IMR-90 (cell line): ENCODE measurements at regions not wholly inside any gene's neighbourhood (a gene's known extent, or its start where the extent isn't known, plus 50 kb on each side); places are given as distances from the start of the nearest gene placed in this dataset.

Experiments used
- ATAC-seq: fragments of 200-7000 bp; cut with Tn5 transposase; 2 replicates; pipeline ENCODE4 v1.9.1; 2020; ENCODE audit warnings: low read depth, mild to moderate bottlenecking, moderate library complexity
- BruUV-seq: library from RNA; stranded (reverse); fragments of 400-500 nt; replicated peaks from 2 replicates; lab custom pipeline; 2021; lab: Mats Ljungman, UMichigan
- CTCF ChIA-PET: fragments of 300-600 bp; formaldehyde crosslinking; extraction: SDS; loops from one replicate; lab custom pipeline; 2021; ENCODE audit warnings: antibody characterized with exemption; lab: Yijun Ruan, JAX
- POLR2A ChIA-PET: fragments of 300-600 bp; sonication (Branson Sonifier 250); formaldehyde crosslinking; loops from one replicate; lab custom pipeline; 2022; ENCODE audit warnings: antibody characterized with exemption; ENCODE audit not compliant: unreplicated experiment; lab: Charles Lee
- DNase-seq: peaks from one replicate; pipeline ENCODE4 v3.0.0; 2013
- H2AFZ ChIP-seq: replicated peaks from 2 replicates; pipeline ENCODE3; 2013; ENCODE audit warnings: low read length, mild to moderate bottlenecking; ENCODE audit not compliant: poor library complexity
- H2AK5ac ChIP-seq: 2 replicates; pipeline ENCODE4 v1.6.1; 2013; ENCODE audit warnings: low read depth, low read length, inconsistent platforms
- H2AK9ac ChIP-seq: replicated peaks from 2 replicates; pipeline ENCODE3; 2013; ENCODE audit warnings: mild to moderate bottlenecking, low read depth, low read length, moderate library complexity; ENCODE audit not compliant: poor library complexity
- H2BK120ac ChIP-seq: 2 replicates; pipeline ENCODE4 v1.6.1; 2013; ENCODE audit warnings: low read depth, low read length, inconsistent platforms
- H2BK15ac ChIP-seq: 3 replicates; pipeline ENCODE4 v1.6.1; 2013; ENCODE audit warnings: low read depth, low read length, inconsistent platforms
- H2BK20ac ChIP-seq: 2 replicates; pipeline ENCODE4 v1.6.1; 2013; ENCODE audit warnings: low read depth, mild to moderate bottlenecking, inconsistent platforms, low read length, moderate library complexity
- H2BK5ac ChIP-seq: 2 replicates; pipeline ENCODE4 v1.6.1; 2013; ENCODE audit warnings: mild to moderate bottlenecking, low read depth, low read length, inconsistent platforms; ENCODE audit not compliant: poor library complexity, severe bottlenecking
- H3K14ac ChIP-seq: replicated peaks from 2 replicates; pipeline ENCODE4 v1.6.1; 2013; ENCODE audit warnings: low read depth, low read length, inconsistent platforms
- H3K18ac ChIP-seq: 2 replicates; pipeline ENCODE4 v1.6.1; 2013; ENCODE audit warnings: low read depth, low read length, control low read depth
- H3K23ac ChIP-seq: 2 replicates; pipeline ENCODE4 v1.6.1; 2013; ENCODE audit warnings: low read depth, low read length, inconsistent platforms
- H3K27ac ChIP-seq: 2 replicates; pipeline ENCODE4 v1.5.1; 2013; ENCODE audit warnings: mild to moderate bottlenecking, control low read depth, low read length; ENCODE audit not compliant: insufficient read depth
- H3K27me3 ChIP-seq: 2 replicates; pipeline ENCODE4 v1.6.1; 2013; ENCODE audit warnings: low read length; ENCODE audit not compliant: control insufficient read depth, insufficient read depth
- H3K36me3 ChIP-seq: 2 replicates; pipeline ENCODE4 v1.6.1; 2013; ENCODE audit warnings: low read length, mixed read lengths; ENCODE audit not compliant: control insufficient read depth, insufficient read depth
- H3K4ac ChIP-seq: 2 replicates; pipeline ENCODE4 v1.6.1; 2013; ENCODE audit warnings: low read depth, low read length, inconsistent platforms
- H3K4me1 ChIP-seq: 2 replicates; pipeline ENCODE4 v1.6.1; 2013; ENCODE audit warnings: low read length, mixed read lengths; ENCODE audit not compliant: control insufficient read depth, insufficient read depth
- H3K4me2 ChIP-seq: 2 replicates; pipeline ENCODE4 v1.6.1; 2013; ENCODE audit warnings: low read depth, mild to moderate bottlenecking, control low read depth, low read length, moderate library complexity
- H3K4me3 ChIP-seq: 2 replicates; pipeline ENCODE4 v1.5.1; 2013; ENCODE audit warnings: low read depth, mild to moderate bottlenecking, control low read depth, low read length, moderate library complexity; ENCODE audit not compliant: insufficient read depth
- H3K56ac ChIP-seq: 2 replicates; pipeline ENCODE4 v1.6.1; 2013; ENCODE audit warnings: low read length, inconsistent platforms; ENCODE audit not compliant: insufficient read depth; ENCODE audit errors: extremely low read depth
- H3K79me1 ChIP-seq, 2 experiments: 2 replicates each; pipeline ENCODE4 v1.6.1; 2013; ENCODE audit warnings: low read length in 2 of 2, inconsistent platforms in 1 of 2, low read depth in 1 of 2
- H3K9ac ChIP-seq: 2 replicates; pipeline ENCODE4 v1.6.1; 2013; ENCODE audit warnings: low read depth, low read length, control low read depth
- H3K9me1 ChIP-seq: 2 replicates; pipeline ENCODE4 v1.6.1; 2013; ENCODE audit warnings: low read length, inconsistent platforms; ENCODE audit not compliant: insufficient read depth
- H3K9me3 ChIP-seq: 2 replicates; pipeline ENCODE4 v1.6.1; 2013; ENCODE audit warnings: low read length; ENCODE audit not compliant: control insufficient read depth, insufficient read depth
- H4K20me1 ChIP-seq: 2 replicates; pipeline ENCODE4 v1.6.1; 2013; ENCODE audit warnings: low read length, inconsistent platforms; ENCODE audit not compliant: insufficient read depth
- H4K5ac ChIP-seq: 2 replicates; pipeline ENCODE4 v1.6.1; 2013; ENCODE audit warnings: mild to moderate bottlenecking, low read depth, low read length, control low read depth
- H4K8ac ChIP-seq, 2 experiments: 2 replicates each; pipeline ENCODE4 v1.6.1; 2013; ENCODE audit warnings: low read depth in 2 of 2, low read length in 2 of 2, control low read depth in 1 of 2, inconsistent platforms in 1 of 2
- H4K91ac ChIP-seq: 2 replicates; pipeline ENCODE4 v1.6.1; 2013; ENCODE audit warnings: low read depth, low read length, inconsistent platforms; ENCODE audit not compliant: insufficient read depth
- BHLHE40 ChIP-seq: fragments of 150-350 bp; IDR thresholded peaks from 2 replicates; pipeline ENCODE4 v1.6.1; 2016; ENCODE audit warnings: mild to moderate bottlenecking, low read depth, low read length
- CEBPB ChIP-seq: IDR thresholded peaks from 2 replicates; pipeline ENCODE4 v1.6.1; 2012; ENCODE audit warnings: low read depth, low read length, improper control_type of control experiment
- CHD1 ChIP-seq: IDR thresholded peaks from 2 replicates; pipeline ENCODE4 v1.6.1; 2012; ENCODE audit warnings: low read depth, low read length, improper control_type of control experiment
- FOS ChIP-seq: fragments of 150-350 bp; IDR thresholded peaks from 2 replicates; pipeline ENCODE4 v1.6.1; 2016; ENCODE audit warnings: low read depth, low read length
- MAFK ChIP-seq: IDR thresholded peaks from 2 replicates; pipeline ENCODE4 v1.6.1; 2012; ENCODE audit warnings: low read depth, low read length, improper control_type of control experiment
- MAZ ChIP-seq: IDR thresholded peaks from 2 replicates; pipeline ENCODE4 v1.6.1; 2012; ENCODE audit warnings: low read depth, mild to moderate bottlenecking, low read length, improper control_type of control experiment, moderate library complexity, borderline replicate concordance
- MXI1 ChIP-seq: IDR thresholded peaks from 2 replicates; pipeline ENCODE4 v1.6.1; 2012; ENCODE audit warnings: low read depth, mild to moderate bottlenecking, low read length, moderate library complexity, borderline replicate concordance
- NFE2L2 ChIP-seq: fragments of 150-350 bp; IDR thresholded peaks from 2 replicates; pipeline ENCODE4 v1.6.1; 2016; ENCODE audit warnings: low read depth, mild to moderate bottlenecking, low read length
- POLR2A ChIP-seq: IDR thresholded peaks from 2 replicates; pipeline ENCODE4 v1.6.1; 2012; ENCODE audit warnings: mild to moderate bottlenecking, low read depth, low read length
- RAD21 ChIP-seq: IDR thresholded peaks from 2 replicates; pipeline ENCODE4 v1.6.1; 2012; ENCODE audit warnings: low read length, improper control_type of control experiment
- RCOR1 ChIP-seq: IDR thresholded peaks from 2 replicates; pipeline ENCODE4 v1.6.1; 2012; ENCODE audit warnings: mild to moderate bottlenecking, low read length, improper control_type of control experiment; ENCODE audit not compliant: insufficient replicate concordance
- RFX5 ChIP-seq: IDR thresholded peaks from 2 replicates; pipeline ENCODE4 v1.8.0; 2012; ENCODE audit warnings: low read depth, mild to moderate bottlenecking, low read length, moderate library complexity
- SMC3 ChIP-seq: fragments of 150-350 bp; IDR thresholded peaks from 2 replicates; pipeline ENCODE4 v1.6.1; 2016; ENCODE audit warnings: low read depth, mild to moderate bottlenecking, antibody characterized with exemption, low read length, moderate library complexity
- USF2 ChIP-seq: fragments of 150-350 bp; IDR thresholded peaks from 2 replicates; pipeline ENCODE4 v1.6.1; 2017; ENCODE audit warnings: mild to moderate bottlenecking, antibody characterized with exemption, low read length, low read depth
- WGBS, 2 experiments: methylation state at CpG; one replicate each; pipeline versions ENCODE4 v1.1.5 to v1.1.7; 2013; ENCODE audit warnings: missing lambda C conversion rate in 2 of 2; ENCODE audit not compliant: insufficient read length in 1 of 2; ENCODE audit errors: extremely low coverage in 2 of 2; 5-methylcytosine and 5-hydroxymethylcytosine counted together
- dilution Hi-C: fragments of 300-500 bp; cut with HindIII; formaldehyde crosslinking; loops from one replicate; pipeline ENCODE4 v1.14.3; 2018; ENCODE audit warnings: low sequenced_read_pairs; ENCODE audit not compliant: unreplicated experiment
- in situ Hi-C: fragments of 300-500 bp; cut with MboI; formaldehyde crosslinking; loops from 3 replicates; pipeline ENCODE4 v1.14.3; 2019; ENCODE audit warnings: low sequenced_read_pairs, inconsistent platforms, mixed read lengths
- intact Hi-C: fragments of 100-400 bp; cut with micrococcal nuclease; formaldehyde crosslinking; loops from 2 replicates; pipeline ENCODE4 v1.10.0; 2022
- TF ChIP-seq, protein P1 (sequence below): fragments of 150-350 bp; IDR thresholded peaks from 2 replicates; pipeline ENCODE4 v1.6.1; 2016; ENCODE audit warnings: low read depth, mild to moderate bottlenecking, low read length, moderate library complexity, borderline replicate concordance
- TF ChIP-seq, protein P2 (sequence below): conservative IDR thresholded peaks from 2 replicates; pipeline ENCODE4 v1.5.1; 2012; ENCODE audit warnings: mild to moderate bottlenecking, low read depth, low read length, improper control_type of control experiment

DNA sequence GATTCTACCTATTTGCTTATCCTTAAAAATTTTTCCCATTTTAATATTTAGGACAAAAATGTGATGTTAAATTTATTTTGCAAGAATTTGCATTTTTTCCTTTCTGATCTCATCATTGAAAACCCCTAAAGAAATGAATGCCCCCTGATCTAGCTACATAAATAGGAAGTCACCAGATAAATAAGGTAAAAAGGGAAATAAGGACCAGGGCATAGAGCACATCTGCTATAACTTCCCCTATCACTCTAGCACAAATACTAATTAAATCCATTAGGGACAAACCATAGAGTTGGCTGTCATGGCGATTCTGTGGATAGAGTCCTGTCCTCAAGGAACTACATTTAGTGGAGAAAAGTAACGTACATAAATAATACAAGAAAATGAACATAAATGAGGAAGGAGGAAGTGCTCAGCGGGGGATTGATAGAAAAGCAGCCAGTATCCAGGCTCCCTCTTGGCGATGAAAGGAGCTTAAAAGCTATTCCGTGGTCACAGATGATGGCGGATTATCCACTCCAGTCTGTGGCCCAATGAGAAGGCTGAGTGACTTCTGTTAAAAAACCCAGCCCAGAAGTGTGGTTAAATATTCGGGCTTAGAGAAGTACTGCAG, 76.9 kb upstream of the RPL34 start:
- in situ Hi-C loops (no loop called here), intact Hi-C loops (no loop called here), dilution Hi-C loops (no loop called here)
- no peak overlapping the region for H2BK5ac ChIP-seq
- H2BK120ac ChIP-seq, result no peak overlapping the region
- no peak overlapping the region for H3K23ac ChIP-seq
- no peaks in the 10 kb centered on the region for H3K9me1 ChIP-seq
- ATAC-seq (no peak), DNase-seq (no peak)
- H4K8ac ChIP-seq, result no peak overlapping the region
- no peak overlapping the region for H2BK20ac ChIP-seq
- TF ChIP-seq USF2 (no peak), RCOR1 (no peak), CHD1 (no peak), MAFK (no peak), FOS (no peak), SMC3 (no peak), BHLHE40 (no peak), CEBPB (no peak), MXI1 (no peak), RFX5 (no peak), MAZ (no peak), POLR2A (no peak), RAD21 (no peak), NFE2L2 (no peak)
- TF ChIP-seq, protein P1, sequence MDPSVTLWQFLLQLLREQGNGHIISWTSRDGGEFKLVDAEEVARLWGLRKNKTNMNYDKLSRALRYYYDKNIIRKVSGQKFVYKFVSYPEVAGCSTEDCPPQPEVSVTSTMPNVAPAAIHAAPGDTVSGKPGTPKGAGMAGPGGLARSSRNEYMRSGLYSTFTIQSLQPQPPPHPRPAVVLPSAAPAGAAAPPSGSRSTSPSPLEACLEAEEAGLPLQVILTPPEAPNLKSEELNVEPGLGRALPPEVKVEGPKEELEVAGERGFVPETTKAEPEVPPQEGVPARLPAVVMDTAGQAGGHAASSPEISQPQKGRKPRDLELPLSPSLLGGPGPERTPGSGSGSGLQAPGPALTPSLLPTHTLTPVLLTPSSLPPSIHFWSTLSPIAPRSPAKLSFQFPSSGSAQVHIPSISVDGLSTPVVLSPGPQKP, result no peak
- TF ChIP-seq, protein P2, sequence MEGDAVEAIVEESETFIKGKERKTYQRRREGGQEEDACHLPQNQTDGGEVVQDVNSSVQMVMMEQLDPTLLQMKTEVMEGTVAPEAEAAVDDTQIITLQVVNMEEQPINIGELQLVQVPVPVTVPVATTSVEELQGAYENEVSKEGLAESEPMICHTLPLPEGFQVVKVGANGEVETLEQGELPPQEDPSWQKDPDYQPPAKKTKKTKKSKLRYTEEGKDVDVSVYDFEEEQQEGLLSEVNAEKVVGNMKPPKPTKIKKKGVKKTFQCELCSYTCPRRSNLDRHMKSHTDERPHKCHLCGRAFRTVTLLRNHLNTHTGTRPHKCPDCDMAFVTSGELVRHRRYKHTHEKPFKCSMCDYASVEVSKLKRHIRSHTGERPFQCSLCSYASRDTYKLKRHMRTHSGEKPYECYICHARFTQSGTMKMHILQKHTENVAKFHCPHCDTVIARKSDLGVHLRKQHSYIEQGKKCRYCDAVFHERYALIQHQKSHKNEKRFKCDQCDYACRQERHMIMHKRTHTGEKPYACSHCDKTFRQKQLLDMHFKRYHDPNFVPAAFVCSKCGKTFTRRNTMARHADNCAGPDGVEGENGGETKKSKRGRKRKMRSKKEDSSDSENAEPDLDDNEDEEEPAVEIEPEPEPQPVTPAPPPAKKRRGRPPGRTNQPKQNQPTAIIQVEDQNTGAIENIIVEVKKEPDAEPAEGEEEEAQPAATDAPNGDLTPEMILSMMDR, result no peak
- H3K4me1 ChIP-seq, result no peaks in the 10 kb centered on the region
- no peak overlapping the region for H3K9ac ChIP-seq
- H2AK5ac ChIP-seq, result no peak overlapping the region
- H3K79me1 ChIP-seq, result no peaks in the 10 kb centered on the region
- H2AFZ ChIP-seq, result no peak overlapping the region
- H3K27me3 ChIP-seq, result peaks cover 4% of the 10 kb centered on the region; the same call in 1 of the 2 replicates
- H3K56ac ChIP-seq, result no peak overlapping the region
- POLR2A ChIA-PET, result no interaction called here
- no peak overlapping the region for H3K4ac ChIP-seq
- no peak overlapping the region for H4K91ac ChIP-seq
- no CpG with 5 or more reads among the region's 7 CpGs for WGBS, 2 experiments
- CTCF ChIA-PET, result no interaction called here
- no peak overlapping the region for H2BK15ac ChIP-seq
- H4K5ac ChIP-seq, result no peak overlapping the region
- no TSS peak for BruUV-seq
- no peak overlapping the region for H2AK9ac ChIP-seq
- H3K27ac ChIP-seq, result no peak overlapping the region
- no peaks in the 10 kb centered on the region for H4K20me1 ChIP-seq
- H3K4me2 ChIP-seq, result no peak overlapping the region
- no peaks in the 10 kb centered on the region for H3K36me3 ChIP-seq
- H3K14ac ChIP-seq, result no peak overlapping the region
- no peak overlapping the region for H3K18ac ChIP-seq
- H3K4me3 ChIP-seq, result no peak overlapping the region
- peaks cover 3% of the 10 kb centered on the region; the same call in 1 of the 2 replicates for H3K9me3 ChIP-seq
